OCI-LY7 (cell line): ENCODE measurements at regions not wholly inside any gene's neighbourhood (a gene's known extent, or its start where the extent isn't known, plus 50 kb on each side); places are given as distances from the start of the nearest gene placed in this dataset.

Experiments
- BruUV-seq: library from RNA; stranded (reverse); fragments of 400-500 nt; replicated peaks from 2 replicates; lab custom pipeline; 2021; lab: Mats Ljungman, UMichigan
- CTCF ChIA-PET: fragments of 300-600 bp; sonication (Branson Sonifier 250); formaldehyde crosslinking; loops from one replicate; lab custom pipeline; 2022; ENCODE audit warnings: antibody characterized with exemption; ENCODE audit not compliant: unreplicated experiment; lab: Charles Lee
- POLR2A ChIA-PET: fragments of 300-600 bp; sonication (Branson Sonifier 250); formaldehyde crosslinking; loops from one replicate; lab custom pipeline; 2022; ENCODE audit warnings: antibody characterized with exemption; lab: Charles Lee
- DNase-seq: peaks from one replicate; pipeline ENCODE4 v3.0.0-alpha.2; 2015; ENCODE audit warnings: low spot score
- H2AFZ ChIP-seq: fragments of 200-600 bp; sonication (generic), shearing (Covaris generic); 2 replicates; pipeline ENCODE4 v1.6.1; 2014; ENCODE audit warnings: mild to moderate bottlenecking, antibody characterized with exemption, low read length, moderate library complexity
- H3K27ac ChIP-seq: fragments of 200-600 bp; sonication (generic); 2 replicates; pipeline ENCODE4 v1.5.1; 2014; ENCODE audit warnings: mixed run types, low read depth, mild to moderate bottlenecking, moderate library complexity, low read length, inconsistent platforms; ENCODE audit not compliant: poor library complexity, severe bottlenecking
- H3K36me3 ChIP-seq: fragments of 200-600 bp; sonication (generic); 2 replicates; pipeline ENCODE4 v1.6.1; 2014; ENCODE audit warnings: mild to moderate bottlenecking, antibody characterized with exemption, low read length, moderate library complexity, mixed read lengths; ENCODE audit not compliant: insufficient read depth
- H3K4me1 ChIP-seq: fragments of 200-600 bp; sonication (generic); 2 replicates; pipeline ENCODE4 v1.5.1; 2014; ENCODE audit warnings: mild to moderate bottlenecking, low read length; ENCODE audit not compliant: insufficient read depth, poor library complexity, severe bottlenecking
- H3K4me2 ChIP-seq: fragments of 200-600 bp; sonication (generic); 2 replicates; pipeline ENCODE4 v1.6.1; 2014; ENCODE audit warnings: mild to moderate bottlenecking, low read length
- H3K4me3 ChIP-seq: fragments of 200-600 bp; sonication (generic); 2 replicates; pipeline ENCODE4 v1.5.1; 2014; ENCODE audit warnings: mild to moderate bottlenecking, low read depth, low read length; ENCODE audit not compliant: poor library complexity, severe bottlenecking
- H3K79me2 ChIP-seq: fragments of 200-600 bp; sonication (generic); 2 replicates; pipeline ENCODE4 v1.6.1; 2016; ENCODE audit warnings: low read depth, mild to moderate bottlenecking, low read length, moderate library complexity, mixed read lengths; ENCODE audit not compliant: insufficient read depth
- H3K9me2 ChIP-seq: fragments of 200-600 bp; sonication (generic); 2 replicates; pipeline ENCODE4 v1.6.1; 2016; ENCODE audit warnings: mild to moderate bottlenecking, low read length, mixed read lengths; ENCODE audit not compliant: insufficient read depth
- H3K9me3 ChIP-seq: fragments of 200-600 bp; sonication (generic); 2 replicates; pipeline ENCODE4 v1.6.1; 2014; ENCODE audit warnings: mild to moderate bottlenecking, mixed run types, low read length, mixed read lengths
- H4K20me1 ChIP-seq: fragments of 200-600 bp; sonication (generic); 2 replicates; pipeline ENCODE4 v1.6.1; 2014; ENCODE audit warnings: mild to moderate bottlenecking, antibody characterized with exemption, low read length, moderate library complexity, mixed read lengths; ENCODE audit not compliant: insufficient read depth
- CTCF ChIP-seq: fragments of 200-600 bp; sonication (generic); conservative IDR thresholded peaks from 2 replicates; pipeline ENCODE4 v1.5.1; 2014; ENCODE audit warnings: mild to moderate bottlenecking, antibody characterized with exemption, low read length, moderate library complexity, mixed read lengths
- EZH2phosphoT487 ChIP-seq: fragments of 200-600 bp; sonication (generic); IDR thresholded peaks from 2 replicates; pipeline ENCODE4 v1.6.1; 2018; ENCODE audit warnings: low read depth, borderline replicate concordance, mild to moderate bottlenecking, mixed run types, antibody characterized with exemption, low read length, moderate library complexity, mixed read lengths
- intact Hi-C: fragments of 100-400 bp; cut with micrococcal nuclease; formaldehyde crosslinking; loops from one replicate; pipeline ENCODE4 v1.10.0; 2022; ENCODE audit not compliant: unreplicated experiment

DNA sequence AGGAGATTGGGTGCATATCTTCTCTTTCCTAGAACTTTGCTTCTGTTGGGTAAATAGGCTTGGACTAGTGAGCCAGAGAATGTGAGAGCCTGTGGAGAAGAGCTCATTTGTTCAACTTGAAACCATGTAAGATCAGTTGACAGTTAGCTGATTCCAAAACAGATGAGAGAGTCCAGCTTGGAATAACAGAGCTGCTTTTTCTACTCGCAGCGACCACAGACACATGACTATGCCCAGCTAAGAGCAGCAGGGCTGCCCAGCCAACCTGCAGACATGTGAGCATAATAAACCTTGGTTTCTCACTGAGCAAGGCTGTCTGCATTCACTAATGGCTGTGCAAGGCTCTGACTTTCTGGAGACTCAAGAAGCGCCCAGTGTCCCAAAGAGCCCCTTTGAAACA, 209.2 kb downstream of the C12orf75 start:
- Histone ChIP-seq H3K4me2 (no peak overlapping the region), H3K9me3 (peaks cover 3% of the 10 kb centered on the region; the same call in 1 of the 2 replicates), H3K4me3 (no peak overlapping the region), H4K20me1 (no peaks in the 10 kb centered on the region), H3K79me2 (no peaks in the 10 kb centered on the region), H3K4me1 (no peaks in the 10 kb centered on the region), H3K9me2 (no peaks in the 10 kb centered on the region), H3K36me3 (no peaks in the 10 kb centered on the region), H2AFZ (no peak overlapping the region), H3K27ac (no peak overlapping the region)
- no peak for DNase-seq
- ChIA-PET POLR2A (interaction anchor here (0.6 kb wide), 1 partner anchor 12 kb away, joined by 5 read pairs; no protein-coding TSS in a partner anchor), CTCF (no interaction called here)
- TF ChIP-seq CTCF (no peak), EZH2phosphoT487 (no peak)
- BruUV-seq: no TSS peak
- intact Hi-C loops: no loop called here

GRCh38 chr12:105547786-105548185, 217.3 kb downstream of the C12orf75 start:
- Histone ChIP-seq H3K9me2 (no peaks in the 10 kb centered on the region), H2AFZ (no peak overlapping the region), H3K79me2 (no peaks in the 10 kb centered on the region), H3K36me3 (no peaks in the 10 kb centered on the region), H3K4me2 (no peak overlapping the region), H3K4me3 (no peak overlapping the region), H3K27ac (no peak overlapping the region), H3K4me1 (no peaks in the 10 kb centered on the region), H3K9me3 (no peaks in the 10 kb centered on the region), H4K20me1 (no peaks in the 10 kb centered on the region)
- POLR2A ChIA-PET: no interaction called here
- intact Hi-C loops: no loop called here
- TF ChIP-seq CTCF (no peak), EZH2phosphoT487 (no peak)
- DNase-seq: no peak
- CTCF ChIA-PET: no interaction called here
- BruUV-seq: no TSS peak

GRCh38 chr12:105548626-105549025, 218.1 kb downstream of the C12orf75 start:
- DNase-seq: no peak
- H3K79me2 ChIP-seq: no peaks in the 10 kb centered on the region
- H2AFZ ChIP-seq: no peak overlapping the region
- no peak for TF ChIP-seq CTCF
- TF ChIP-seq EZH2phosphoT487: no peak
- no peaks in the 10 kb centered on the region for H4K20me1 ChIP-seq
- ChIA-PET CTCF (no interaction called here), POLR2A (no interaction called here)
- BruUV-seq: no TSS peak
- no peaks in the 10 kb centered on the region for H3K36me3 ChIP-seq
- intact Hi-C loops: no loop called here
- no peaks in the 10 kb centered on the region for H3K9me3 ChIP-seq
- H3K27ac ChIP-seq: no peak overlapping the region
- no peak overlapping the region for H3K4me2 ChIP-seq
- no peak overlapping the region for H3K4me3 ChIP-seq
- H3K4me1 ChIP-seq: no peaks in the 10 kb centered on the region
- H3K9me2 ChIP-seq: no peaks in the 10 kb centered on the region
